Keratinocyte (primary cell): ENCODE measurements at regions not wholly inside any gene's neighbourhood (a gene's known extent, or its start where the extent isn't known, plus 50 kb on each side); places are given as distances from the start of the nearest gene placed in this dataset.
"Not testable (repeated sequence)": the region's sequence is repeated elsewhere in the genome, so short reads cannot be mapped to it uniquely, and the experiment has no call there.

Experiments used
- CTCF ChIP-seq, 3 experiments: IDR thresholded peaks in 1 of 3; conservative IDR thresholded peaks in 1 of 3; optimal IDR thresholded peaks in 1 of 3; 2 replicates in 2 of 3; 3 replicates in 1 of 3; pipeline versions ENCODE3 to v1.5.1; 2011; ENCODE audit warnings: low read length in 3 of 3, mild to moderate bottlenecking in 3 of 3, moderate library complexity in 2 of 3, control low read depth in 1 of 3, inconsistent platforms in 1 of 3; ENCODE audit not compliant: insufficient read depth in 2 of 3; ENCODE audit errors: extremely low read depth in 1 of 3
- EZH2 ChIP-seq: IDR thresholded peaks from one replicate; pipeline ENCODE4 v1.6.1; 2012; ENCODE audit warnings: inconsistent platforms, mild to moderate bottlenecking, low read length, moderate library complexity

- not testable (repeated sequence) for TF ChIP-seq EZH2; CTCF (optimal IDR thresholded peaks at IDR 0.05 in 1 of 3, IDR thresholded peaks at IDR 0.05 in 1 of 3, conservative IDR thresholded peaks at IDR 0.05 in 1 of 3; ENCODE audit: extremely low read depth in 1 of 3, insufficient read depth in 2 of 3, low read length in 3 of 3)
Observed at GRCh38 chr18:49720944-49721343, 92.4 kb downstream of the ACAA2 start.
